Adrenal gland (tissue), 9 donors: ENCODE measurements at regions not wholly inside any gene's neighbourhood (a gene's known extent, or its start where the extent isn't known, plus 50 kb on each side); places are given as distances from the start of the nearest gene placed in this dataset.
A peak's percentile ranks its signal among the peaks of the same experiment; 100 is the strongest.

Experiments
- DNase-seq, 7 donors: peaks; one replicate each; pipeline ENCODE4 v3.0.0-alpha.2; 2019 to 2020
- H3K27ac ChIP-seq, 5 donors: fragments of 200-600 bp; sonication (generic) in 4 of 5; 1 replicate in 3 of 5; 2 replicates in 2 of 5; pipeline versions ENCODE4 v1.5.1 to v1.8.0; 2016 to 2020; ENCODE audit warnings: mild to moderate bottlenecking in 1 of 5
- H3K27me3 ChIP-seq: fragments of 200-600 bp; 2 replicates; pipeline ENCODE4 v1.8.0; 2021
- H3K36me3 ChIP-seq, 2 donors: fragments of 200-600 bp; replicated peaks in 1 of 2; 1 replicate in 1 of 2; 2 replicates in 1 of 2; pipeline versions ENCODE4 v1.5.1 to v1.8.0; 2018 to 2022
- H3K4me1 ChIP-seq, 2 donors: fragments of 200-600 bp; replicated peaks in 1 of 2; 1 replicate in 1 of 2; 2 replicates in 1 of 2; pipeline versions ENCODE4 v1.5.1 to v1.8.0; 2018 to 2021
- H3K4me3 ChIP-seq, 4 donors: fragments of 200-600 bp; sonication (generic) in 3 of 4; one replicate each; pipeline ENCODE4 v1.5.1; 2016 to 2018
- H3K9me3 ChIP-seq, 3 donors: fragments of 200-600 bp; sonication (generic) in 1 of 3; replicated peaks in 1 of 3; 1 replicate in 2 of 3; 2 replicates in 1 of 3; pipeline versions ENCODE4 v1.5.1 to v1.8.0; 2016 to 2021
- POLR2A ChIP-seq, 2 donors: fragments of 450-650 bp; IDR thresholded peaks; one replicate each; pipeline ENCODE4 v1.6.1; 2017; ENCODE audit warnings: antibody characterized with exemption in 2 of 2, mild to moderate bottlenecking in 2 of 2, moderate library complexity in 1 of 2
- WGBS, 4 donors: extraction: QIAGEN DNeasy Blood & Tissue Kit in 2 of 4; methylation state at CpG; one replicate each; pipeline versions ENCODE4 v1.1.5 to v1.1.7; 2013 to 2017; 5-methylcytosine and 5-hydroxymethylcytosine counted together
- intact Hi-C, 2 donors: fragments of 100-400 bp; cut with DNase I; formaldehyde crosslinking; loops; one replicate each; pipeline versions ENCODE4 v1.14.1 to v1.15.0; 2022 to 2023
- TF ChIP-seq, protein P1 (sequence below), 6 experiments: fragments of 450-650 bp in 4 of 6; fragments of 200-600 bp in 2 of 6; sonication (generic) in 1 of 6; IDR thresholded peaks; 1 replicate in 5 of 6; 2 replicates in 1 of 6; pipeline versions ENCODE4 v1.5.1 to v1.8.0; 2016 to 2021; ENCODE audit warnings: antibody characterized with exemption in 6 of 6, mild to moderate bottlenecking in 2 of 6, moderate library complexity in 1 of 6
- donor health status: healthy with polysubstance abuse.
- donor health status: Bipolar disorder and iron deficiency.
- donor health status: DM: yes; HTN: yes; CAD: no.
- donor health status: DM: no; HTN: no; CAD: no.
- donor health status: DM: no; HTN: no; CAD: no.

DNA sequence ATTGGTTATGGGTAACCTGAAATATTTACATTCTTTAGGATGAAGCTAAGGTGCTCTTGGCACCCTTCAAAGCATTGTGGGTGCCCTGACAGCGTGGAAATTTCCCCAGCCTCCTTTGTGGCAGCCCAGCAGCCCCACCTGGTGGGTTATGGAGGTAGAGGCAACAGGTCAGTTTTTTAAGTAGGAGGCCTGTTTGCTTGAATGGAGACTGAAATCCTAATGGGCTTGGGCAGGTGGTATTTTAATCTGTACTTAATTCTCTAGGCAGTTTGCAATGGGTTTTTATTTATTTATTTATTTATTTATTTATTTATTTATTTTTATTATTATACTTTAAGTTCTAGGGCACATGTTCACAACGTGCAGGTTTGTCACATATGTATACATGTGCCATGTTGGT is 139.4 kb downstream of the EPC1 start:
- TF ChIP-seq POLR2A (IDR thresholded peaks at IDR 0.05), result no peak
- TF ChIP-seq, protein P1, sequence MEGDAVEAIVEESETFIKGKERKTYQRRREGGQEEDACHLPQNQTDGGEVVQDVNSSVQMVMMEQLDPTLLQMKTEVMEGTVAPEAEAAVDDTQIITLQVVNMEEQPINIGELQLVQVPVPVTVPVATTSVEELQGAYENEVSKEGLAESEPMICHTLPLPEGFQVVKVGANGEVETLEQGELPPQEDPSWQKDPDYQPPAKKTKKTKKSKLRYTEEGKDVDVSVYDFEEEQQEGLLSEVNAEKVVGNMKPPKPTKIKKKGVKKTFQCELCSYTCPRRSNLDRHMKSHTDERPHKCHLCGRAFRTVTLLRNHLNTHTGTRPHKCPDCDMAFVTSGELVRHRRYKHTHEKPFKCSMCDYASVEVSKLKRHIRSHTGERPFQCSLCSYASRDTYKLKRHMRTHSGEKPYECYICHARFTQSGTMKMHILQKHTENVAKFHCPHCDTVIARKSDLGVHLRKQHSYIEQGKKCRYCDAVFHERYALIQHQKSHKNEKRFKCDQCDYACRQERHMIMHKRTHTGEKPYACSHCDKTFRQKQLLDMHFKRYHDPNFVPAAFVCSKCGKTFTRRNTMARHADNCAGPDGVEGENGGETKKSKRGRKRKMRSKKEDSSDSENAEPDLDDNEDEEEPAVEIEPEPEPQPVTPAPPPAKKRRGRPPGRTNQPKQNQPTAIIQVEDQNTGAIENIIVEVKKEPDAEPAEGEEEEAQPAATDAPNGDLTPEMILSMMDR (IDR thresholded peaks at IDR 0.05), result peak; percentile 44 to 65 (median 57)
- intact Hi-C loops, result no loop called here
- 53 to 68% (median 61%) methylated on average over 2 of the region's 2 CpGs for WGBS, 4 donors
- H3K9me3 ChIP-seq, result no peaks in the 10 kb centered on the region
- peak; percentile 32 to 70 (median 56) for DNase-seq
- H3K4me3 ChIP-seq, result no peak overlapping the region
- H3K27me3 ChIP-seq, result no peaks in the 10 kb centered on the region
- no peaks in the 10 kb centered on the region for H3K4me1 ChIP-seq
- H3K36me3 ChIP-seq, result no peaks in the 10 kb centered on the region
- no peak overlapping the region for H3K27ac ChIP-seq

- no peak for DNase-seq
- TF ChIP-seq POLR2A (IDR thresholded peaks at IDR 0.05), result no peak
- TF ChIP-seq, protein P1 (IDR thresholded peaks at IDR 0.05), result no peak
Measured at GRCh38 chr10:32205670-32206069, 141.3 kb downstream of the EPC1 start.

GRCh38 chr10:32204606-32205005 is 142.4 kb downstream of the EPC1 start:
- H3K4me1 ChIP-seq, result no peaks in the 10 kb centered on the region
- H3K27ac ChIP-seq, result no peak overlapping the region
- H3K9me3 ChIP-seq, result no peaks in the 10 kb centered on the region
- DNase-seq, result no peak
- TF ChIP-seq POLR2A (IDR thresholded peaks at IDR 0.05), result no peak
- TF ChIP-seq, protein P1 (IDR thresholded peaks at IDR 0.05), result no peak
- H3K27me3 ChIP-seq, result peaks cover 3% of the 10 kb centered on the region
- 62 to 73% (median 66%) methylated on average over 2 of the region's 2 CpGs for WGBS, 4 donors
- H3K4me3 ChIP-seq, result no peak overlapping the region
- intact Hi-C loops, result no loop called here
- no peaks in the 10 kb centered on the region for H3K36me3 ChIP-seq

More at GRCh38 chr10:32205670-32206069, 141.3 kb downstream of the EPC1 start:
- WGBS, 4 donors, result 2 to 40% (median 15%) methylated on average over 1 of the region's 1 CpG
- no peaks in the 10 kb centered on the region for H3K4me1 ChIP-seq
- intact Hi-C loops, result no loop called here
- H3K36me3 ChIP-seq, result no peaks in the 10 kb centered on the region
- H3K9me3 ChIP-seq, result no peaks in the 10 kb centered on the region
- no peak overlapping the region for H3K27ac ChIP-seq
- H3K27me3 ChIP-seq, result no peaks in the 10 kb centered on the region
- H3K4me3 ChIP-seq, result no peak overlapping the region

GRCh38 chr10:32199714-32200394 is 143.6 kb upstream of the KIF5B start:
- peak in 3 of 7 donors; percentile 19 to 28 (median 21) for DNase-seq
- Histone ChIP-seq H3K9me3 (no peaks in the 10 kb centered on the region), H3K27ac (no peak overlapping the region), H3K4me3 (no peak overlapping the region), H3K27me3 (peaks cover 3% of the 10 kb centered on the region), H3K36me3 (no peaks in the 10 kb centered on the region), H3K4me1 (no peaks in the 10 kb centered on the region)
- 70 to 76% (median 72%) methylated on average over 5 of the region's 5 CpGs for WGBS, 4 donors
- no peak for TF ChIP-seq POLR2A (IDR thresholded peaks at IDR 0.05)
- TF ChIP-seq, protein P1 (IDR thresholded peaks at IDR 0.05), result no peak
- intact Hi-C loops, result loop anchor here in 1 of 2 donors (10.0 kb wide), 1 partner anchor 165 kb away; no protein-coding TSS in a partner anchor
